ENCODE measurements at regions not wholly inside any gene's neighbourhood (a gene's known extent, or its start where the extent isn't known, plus 50 kb on each side); places are given as distances from the start of the nearest gene placed in this dataset.

DNA sequence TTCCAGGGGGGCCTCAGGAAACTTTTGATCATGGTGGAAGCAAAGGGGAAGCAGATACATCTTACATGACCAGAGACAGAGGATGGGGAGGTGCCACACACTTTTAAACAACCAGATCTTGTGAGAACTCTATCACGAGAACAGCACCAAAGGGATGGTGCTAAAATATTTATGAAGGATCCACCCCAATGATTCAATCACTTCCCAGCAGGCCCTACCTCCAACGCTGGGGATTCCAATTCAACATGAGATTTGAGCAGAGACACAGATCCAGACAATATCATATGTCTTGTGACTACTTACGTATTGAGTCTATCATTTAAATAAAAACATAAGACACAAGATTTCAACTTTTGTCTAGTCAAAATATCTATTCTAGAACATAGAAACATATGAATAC, 351.9 kb downstream of the EPM2A start:
- Histone ChIP-seq H3K4me1 (no peaks in the 10 kb centered on the region), H3K27me3 (no peaks in the 10 kb centered on the region), H3K36me3 (no peaks in the 10 kb centered on the region), H3K4me3 (no peak overlapping the region), H3K9me3 (no peaks in the 10 kb centered on the region), H3K27ac (no peak overlapping the region)
- TF ChIP-seq EP300 (IDR thresholded peaks at IDR 0.05): no peak
- TF ChIP-seq POLR2A (IDR thresholded peaks at IDR 0.05): no peak
- TF ChIP-seq CTCF (IDR thresholded peaks at IDR 0.05): no peak
- no peak for TF ChIP-seq POLR2AphosphoS5 (IDR thresholded peaks at IDR 0.05)
- whole genome bisulfite sequencing: 74% methylated on average over 3 of the region's 3 CpGs
- no peak for DNase-seq (ENCODE audit: low spot score in 2 of 2)

DNA sequence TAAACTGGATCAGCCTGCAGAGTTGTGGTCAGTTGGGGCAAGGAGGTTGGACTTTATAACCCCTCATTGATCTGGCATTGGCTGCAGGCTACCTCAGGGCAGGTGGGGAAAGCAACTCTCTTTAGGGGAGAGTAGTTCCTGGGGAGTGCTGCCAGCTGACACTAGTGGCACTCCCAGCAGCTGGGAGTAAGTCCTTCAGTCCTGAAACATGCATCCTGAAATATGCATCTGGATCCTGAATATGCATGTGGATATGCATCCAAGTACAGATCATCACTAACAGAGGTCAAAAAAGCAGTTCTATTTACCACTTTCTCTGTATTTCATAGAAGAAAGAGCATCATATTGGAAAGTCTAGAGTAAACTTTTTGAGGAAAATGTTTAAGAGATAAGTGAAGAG, 350.8 kb downstream of the EPM2A start:
- Histone ChIP-seq H3K36me3 (no peaks in the 10 kb centered on the region), H3K27me3 (no peaks in the 10 kb centered on the region), H3K4me3 (no peak overlapping the region), H3K27ac (no peak overlapping the region), H3K9me3 (no peaks in the 10 kb centered on the region), H3K4me1 (no peaks in the 10 kb centered on the region)
- no peak for DNase-seq (ENCODE audit: low spot score in 2 of 2)
- TF ChIP-seq EP300 (IDR thresholded peaks at IDR 0.05) (no peak), POLR2AphosphoS5 (IDR thresholded peaks at IDR 0.05) (no peak), POLR2A (IDR thresholded peaks at IDR 0.05) (no peak), CTCF (IDR thresholded peaks at IDR 0.05) (no peak)

DNA sequence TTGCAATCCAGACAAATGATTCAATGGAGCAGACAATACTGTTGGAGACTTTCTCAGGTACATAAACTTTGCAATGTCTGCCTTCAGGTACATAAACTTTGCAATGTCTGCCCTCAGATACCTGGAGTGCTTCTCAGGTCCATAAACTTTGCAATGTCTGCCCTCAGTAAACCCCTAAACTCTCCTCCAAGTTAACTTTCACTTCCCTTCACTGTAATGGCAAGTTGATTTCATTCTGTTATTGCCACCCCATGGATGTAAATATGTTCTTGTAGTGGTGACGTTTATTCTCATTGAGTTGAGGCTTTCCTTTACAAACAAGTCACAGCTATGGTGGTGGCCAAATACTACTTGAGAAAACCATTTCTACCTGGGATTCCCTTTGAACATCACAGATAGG, 338.8 kb downstream of the EPM2A start:
- Histone ChIP-seq H3K27me3 (no peaks in the 10 kb centered on the region), H3K4me3 (no peak overlapping the region), H3K36me3 (no peaks in the 10 kb centered on the region), H3K27ac (no peak overlapping the region), H3K4me1 (no peaks in the 10 kb centered on the region), H3K9me3 (no peaks in the 10 kb centered on the region)
- no peak for DNase-seq (ENCODE audit: low spot score in 2 of 2)
- TF ChIP-seq POLR2AphosphoS5 (IDR thresholded peaks at IDR 0.05): no peak
- TF ChIP-seq POLR2A (IDR thresholded peaks at IDR 0.05): no peak
- TF ChIP-seq EP300 (IDR thresholded peaks at IDR 0.05): no peak
- TF ChIP-seq CTCF (IDR thresholded peaks at IDR 0.05): no peak
- 93% methylated on average over 1 of the region's 1 CpG for WGBS

GRCh38 chr6:145400508-145400907, 334.8 kb downstream of the EPM2A start:
- H3K4me3 ChIP-seq: no peak overlapping the region
- H3K4me1 ChIP-seq: no peaks in the 10 kb centered on the region
- no peaks in the 10 kb centered on the region for H3K9me3 ChIP-seq
- DNase-seq (ENCODE audit: low spot score in 2 of 2): no peak
- no peaks in the 10 kb centered on the region for H3K27me3 ChIP-seq
- no peaks in the 10 kb centered on the region for H3K36me3 ChIP-seq
- 87% methylated on average over 4 of the region's 4 CpGs for WGBS
- no peak overlapping the region for H3K27ac ChIP-seq
- TF ChIP-seq POLR2A (IDR thresholded peaks at IDR 0.05) (no peak), POLR2AphosphoS5 (IDR thresholded peaks at IDR 0.05) (no peak), EP300 (IDR thresholded peaks at IDR 0.05) (no peak), CTCF (IDR thresholded peaks at IDR 0.05) (no peak)

GRCh38 chr6:145405006-145405551, 330.2 kb downstream of the EPM2A start:
- no peak for TF ChIP-seq CTCF (IDR thresholded peaks at IDR 0.05)
- TF ChIP-seq POLR2AphosphoS5 (IDR thresholded peaks at IDR 0.05): no peak
- TF ChIP-seq POLR2A (IDR thresholded peaks at IDR 0.05): no peak
- TF ChIP-seq EP300 (IDR thresholded peaks at IDR 0.05): no peak
- H3K36me3 ChIP-seq: no peaks in the 10 kb centered on the region
- no peaks in the 10 kb centered on the region for H3K4me1 ChIP-seq
- DNase-seq (ENCODE audit: low spot score in 2 of 2): no peak
- no peak overlapping the region for H3K27ac ChIP-seq
- no peaks in the 10 kb centered on the region for H3K9me3 ChIP-seq
- no peak overlapping the region for H3K4me3 ChIP-seq
- WGBS: 64% methylated on average over 5 of the region's 5 CpGs
- no peaks in the 10 kb centered on the region for H3K27me3 ChIP-seq

Data from suprapubic skin (tissue), 4 donors.